Inferior parietal cortex (tissue), 1 donor: ENCODE measurements at regions not wholly inside any gene's neighbourhood (a gene's known extent, or its start where the extent isn't known, plus 50 kb on each side); places are given as distances from the start of the nearest gene placed in this dataset.
"Not testable (repeated sequence)": the region's sequence is repeated elsewhere in the genome, so short reads cannot be mapped to it uniquely, and the experiment has no call there.

Experiments
- DNase-seq: peaks from one replicate; pipeline ENCODE4 v3.0.0-alpha.2; 2016; ENCODE audit errors: extremely low spot score

DNA sequence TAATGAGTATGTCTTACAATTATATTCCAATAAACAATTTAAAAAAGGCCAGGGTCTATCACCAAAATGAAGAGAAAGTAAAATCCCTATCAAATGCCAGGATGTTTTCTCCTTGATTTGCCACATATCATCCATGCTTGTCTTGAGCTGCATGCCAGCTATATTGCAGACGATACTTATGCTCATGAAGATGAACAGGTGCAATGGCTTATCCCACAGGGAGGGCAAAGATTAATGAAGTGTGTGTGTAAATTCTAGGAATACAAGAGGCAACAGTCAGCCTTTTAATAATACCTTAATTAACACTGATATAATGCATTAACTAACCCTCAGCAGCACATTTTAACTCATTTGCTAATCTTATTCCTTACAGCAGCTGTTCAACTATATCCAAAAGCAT is 850.5 kb downstream of the KCNA4 start:
- DNase-seq, result no peak

DNA sequence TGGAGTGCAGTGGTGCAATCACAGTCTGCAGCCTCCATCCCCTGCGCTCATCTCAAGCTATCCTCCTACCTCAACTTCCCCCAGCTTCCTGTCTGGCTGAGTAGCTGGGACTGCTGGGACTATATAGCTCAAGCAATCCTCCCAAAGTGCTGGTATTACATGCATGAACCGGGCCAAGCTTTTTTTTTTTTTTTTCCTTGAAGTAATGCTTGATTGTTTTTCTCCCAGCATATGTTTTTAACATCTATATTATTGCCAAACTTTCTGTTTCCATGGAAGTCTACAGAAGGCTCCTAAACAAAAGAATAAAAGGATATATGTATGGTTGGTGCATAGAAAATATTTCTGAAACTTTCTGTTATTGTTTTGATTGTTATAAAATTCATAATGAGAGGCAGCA is 853.6 kb downstream of the KCNA4 start:
- DNase-seq, result no peak

DNA sequence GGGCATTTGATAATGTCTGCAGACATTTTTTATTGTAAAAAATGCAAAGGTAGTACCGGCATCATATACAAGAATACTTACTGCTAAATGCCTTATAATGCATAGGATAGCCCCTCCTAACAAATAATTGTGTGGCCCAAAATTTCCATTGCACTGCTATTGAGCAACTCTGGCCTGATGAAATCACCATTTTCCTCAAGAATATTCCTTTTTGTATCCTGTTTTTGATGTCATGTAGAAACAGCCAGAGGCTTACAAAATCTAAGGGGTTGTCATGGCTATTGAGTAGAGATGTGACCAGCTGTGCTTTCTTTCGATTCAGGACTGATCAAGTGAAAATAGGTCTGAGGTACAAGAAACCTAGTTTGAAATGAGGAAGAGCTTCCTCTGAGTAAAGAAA is 854.3 kb downstream of the KCNA4 start:
- no peak for DNase-seq

DNA sequence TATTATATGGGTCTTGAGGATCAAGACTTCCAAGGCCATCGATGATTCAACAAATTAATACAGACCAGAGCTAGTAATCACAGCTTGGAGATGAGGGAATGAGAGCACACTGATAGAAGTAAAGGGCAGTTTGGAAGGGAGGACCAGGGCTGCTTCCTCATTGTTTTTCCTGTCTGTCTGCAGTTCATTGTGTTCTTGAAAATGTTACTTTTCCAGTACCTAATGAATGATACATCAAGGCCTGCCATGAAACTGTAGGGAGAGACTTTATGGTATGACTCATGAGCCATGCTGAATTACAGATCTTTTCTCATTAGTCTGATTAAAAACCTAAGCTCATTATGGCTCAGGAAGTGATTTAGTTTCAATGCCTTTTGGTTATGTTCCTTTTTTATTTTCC is 855.6 kb downstream of the KCNA4 start:
- DNase-seq, result no peak

DNA sequence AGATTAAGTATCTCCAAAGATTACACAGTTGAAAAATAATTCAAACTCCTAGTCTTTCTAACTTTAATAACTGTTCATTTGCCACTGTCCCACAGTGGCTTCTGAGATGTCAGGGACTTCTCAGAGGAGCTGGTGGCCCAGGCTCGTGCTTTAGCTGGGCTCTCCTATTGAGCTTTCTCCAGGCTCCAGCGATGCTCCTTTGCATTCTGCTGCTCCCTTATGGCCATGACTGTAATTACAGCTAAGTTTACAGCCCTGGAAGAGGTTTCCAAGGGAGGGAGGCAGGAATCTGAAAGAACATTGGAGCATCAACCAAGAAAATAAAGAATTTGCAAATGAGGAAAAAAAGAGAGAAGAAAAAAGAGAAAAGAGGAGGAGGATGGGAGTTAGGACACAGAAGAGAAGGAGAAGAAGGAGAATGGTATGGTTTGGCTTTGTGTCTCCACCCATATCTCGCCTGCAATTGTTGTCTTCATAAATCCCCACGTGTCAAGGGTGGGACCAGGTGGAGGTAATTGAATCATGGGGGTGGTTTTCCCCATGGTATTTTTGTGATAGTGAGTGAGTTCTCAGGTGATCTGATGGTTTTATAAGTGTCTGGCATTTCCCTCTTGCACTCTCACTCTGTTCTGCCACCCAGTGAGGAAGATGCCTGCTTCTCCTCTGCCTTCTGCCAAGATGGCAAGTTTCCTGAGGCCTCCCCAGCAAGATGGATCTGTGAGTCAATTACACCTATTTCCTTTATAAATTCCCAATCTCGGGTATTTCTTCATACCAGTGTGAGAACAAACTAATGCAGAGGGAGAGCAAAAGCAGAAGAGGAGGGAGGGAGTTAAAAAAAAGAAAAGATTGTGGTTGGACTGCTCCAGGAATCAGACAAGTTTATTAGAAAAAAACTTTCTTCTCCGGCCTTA is 857.0 kb downstream of the KCNA4 start:
- DNase-seq, result peak; percentile 55

DNA sequence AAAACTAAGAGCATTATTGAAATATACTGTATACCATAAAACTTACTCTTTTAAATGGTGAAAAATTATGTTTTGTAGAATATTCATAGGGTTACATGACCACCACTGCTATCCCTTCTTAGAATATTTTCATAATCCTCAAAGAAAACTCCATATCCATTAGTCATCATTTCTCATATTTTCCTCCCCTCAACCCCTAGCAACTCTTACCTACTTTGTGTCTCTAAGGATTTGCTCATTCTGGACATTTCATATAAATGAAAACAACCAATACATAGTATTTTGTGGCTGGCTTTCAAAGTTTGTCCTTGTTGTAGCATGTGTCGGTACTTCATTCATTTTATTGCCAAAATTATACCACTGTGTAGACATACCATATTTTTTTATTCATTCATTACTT is 863.8 kb downstream of the KCNA4 start:
- DNase-seq, result no peak

DNA sequence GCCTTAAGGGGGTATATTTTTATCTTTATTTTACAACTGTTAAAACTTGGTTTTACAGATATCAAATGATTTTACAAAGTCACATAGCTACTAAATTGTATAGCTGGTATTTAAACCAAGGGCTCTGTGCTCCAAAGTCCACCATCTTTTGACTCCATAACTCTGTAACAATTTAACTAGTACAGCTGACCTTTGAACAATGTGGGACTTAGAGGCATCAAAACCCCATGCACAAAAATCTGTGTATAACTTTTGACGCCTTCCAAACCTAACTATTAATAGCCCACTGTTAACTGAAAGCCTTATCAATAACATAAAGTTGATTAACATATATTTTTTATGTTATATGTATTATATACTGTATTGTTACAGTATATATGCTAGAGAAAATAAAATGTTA is 874.3 kb downstream of the KCNA4 start:
- not testable (repeated sequence) for DNase-seq

DNA sequence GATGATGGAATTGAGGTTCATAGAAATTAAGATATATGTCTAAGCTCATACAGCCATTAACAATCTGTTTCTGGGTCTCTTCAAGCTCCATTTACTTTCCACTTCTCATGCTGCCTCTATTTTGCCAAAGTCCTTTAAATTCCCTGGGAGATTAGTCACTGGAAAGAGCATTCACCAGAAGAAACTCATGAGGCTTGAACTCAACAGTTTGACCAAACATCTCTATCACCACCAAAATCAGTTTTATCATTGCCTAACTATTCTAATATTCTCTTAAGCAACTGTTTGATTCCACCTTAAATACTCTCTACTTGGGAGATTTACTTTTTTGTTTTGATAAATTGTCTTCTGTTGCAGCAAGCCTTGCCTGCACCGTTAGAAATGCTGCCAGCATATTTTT is 881.3 kb downstream of the KCNA4 start:
- no peak for DNase-seq

DNA sequence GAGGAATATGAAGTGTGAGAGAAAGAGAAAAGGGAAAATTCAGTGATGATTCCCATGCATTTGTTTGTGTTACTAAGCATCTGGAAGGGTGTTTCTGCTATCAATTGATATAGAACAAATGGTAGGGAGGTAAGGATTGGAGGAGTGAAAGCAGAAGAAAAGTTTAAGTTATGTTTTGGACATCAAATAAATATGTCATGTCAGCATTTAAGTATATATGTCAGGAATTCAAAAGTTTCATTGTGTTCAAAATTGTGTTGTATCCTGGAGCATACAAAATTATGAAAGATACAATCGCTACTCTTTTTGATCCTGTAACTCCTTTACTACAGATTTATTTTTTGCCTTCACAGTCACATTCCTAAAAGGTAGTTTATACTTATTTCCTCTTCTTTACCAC is 885.8 kb downstream of the KCNA4 start:
- no peak for DNase-seq

DNA sequence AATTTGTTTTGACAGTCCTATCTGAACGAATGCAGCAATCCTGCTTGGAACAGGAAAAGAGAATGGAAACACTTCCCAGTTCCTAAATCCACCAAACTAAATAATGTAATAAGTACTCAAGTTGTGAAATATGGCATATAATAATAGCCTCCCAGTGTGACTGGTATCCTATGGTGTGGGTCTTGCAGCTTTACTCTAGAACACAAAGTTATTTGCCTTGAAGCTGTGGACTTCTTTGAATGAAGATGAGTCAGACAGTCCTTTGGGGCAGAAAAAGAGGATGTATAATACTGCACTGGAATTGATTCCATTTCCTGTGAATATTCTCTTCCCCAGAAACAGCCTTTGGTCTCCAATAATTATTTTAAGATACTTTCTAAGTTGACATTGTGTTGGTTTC is 887.0 kb downstream of the KCNA4 start:
- no peak for DNase-seq

DNA sequence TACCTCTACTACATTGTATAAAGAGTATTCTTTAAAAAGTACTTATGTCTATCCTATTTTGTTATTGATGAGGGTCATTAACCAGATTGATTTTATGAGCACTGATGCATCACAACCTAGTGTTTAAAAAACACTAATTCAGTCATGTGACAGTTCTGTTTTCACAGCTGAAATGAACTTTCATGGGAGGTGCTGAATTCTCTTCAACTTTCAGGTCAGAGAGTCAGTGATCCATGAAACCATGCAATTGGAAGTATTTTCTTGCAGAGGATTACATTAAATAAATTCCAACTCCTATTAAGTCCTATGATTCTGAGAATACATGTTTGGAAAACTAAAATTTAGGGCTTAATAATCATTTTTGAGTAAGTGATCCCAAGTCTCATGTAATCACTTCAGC is 889.4 kb downstream of the KCNA4 start:
- no peak for DNase-seq

DNA sequence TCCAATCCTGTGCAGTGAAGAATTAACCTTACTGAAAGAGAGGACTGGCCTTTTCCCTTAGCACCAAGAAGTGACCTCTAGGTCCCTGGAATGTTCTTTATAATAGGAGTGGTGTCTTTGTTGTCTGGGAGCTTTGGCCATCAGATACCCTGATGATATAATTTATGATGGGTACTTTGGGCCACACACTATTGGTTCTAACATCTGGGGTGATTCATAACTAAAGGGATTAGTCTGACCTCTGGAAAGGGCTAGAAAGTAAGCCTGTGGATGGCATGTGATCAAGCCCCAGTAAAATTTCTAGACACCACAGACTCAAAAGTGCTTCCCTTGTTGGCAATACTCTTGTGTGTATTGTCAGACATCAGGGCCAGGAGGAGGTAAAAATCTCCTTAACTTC is 891.2 kb downstream of the KCNA4 start:
- DNase-seq, result no peak

DNA sequence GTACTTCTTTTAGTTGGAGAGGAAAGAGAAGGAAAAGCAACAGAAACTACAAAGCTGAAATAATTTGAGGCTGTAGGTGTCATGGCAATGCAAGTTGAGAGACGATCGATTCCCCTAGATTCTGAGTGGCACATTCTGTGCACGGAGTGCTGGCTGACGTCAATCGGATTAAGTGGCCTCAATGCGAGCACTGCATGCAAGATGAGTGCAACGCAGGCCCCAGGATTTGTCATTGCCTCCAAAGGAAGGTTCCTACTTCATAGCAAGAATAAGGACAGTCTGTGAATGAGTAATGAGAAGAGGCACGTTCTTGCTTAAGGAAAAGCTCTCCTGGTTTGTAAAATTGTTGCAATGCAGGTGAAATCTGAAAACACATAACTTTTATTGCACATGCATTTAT is 892.4 kb downstream of the KCNA4 start:
- no peak for DNase-seq

DNA sequence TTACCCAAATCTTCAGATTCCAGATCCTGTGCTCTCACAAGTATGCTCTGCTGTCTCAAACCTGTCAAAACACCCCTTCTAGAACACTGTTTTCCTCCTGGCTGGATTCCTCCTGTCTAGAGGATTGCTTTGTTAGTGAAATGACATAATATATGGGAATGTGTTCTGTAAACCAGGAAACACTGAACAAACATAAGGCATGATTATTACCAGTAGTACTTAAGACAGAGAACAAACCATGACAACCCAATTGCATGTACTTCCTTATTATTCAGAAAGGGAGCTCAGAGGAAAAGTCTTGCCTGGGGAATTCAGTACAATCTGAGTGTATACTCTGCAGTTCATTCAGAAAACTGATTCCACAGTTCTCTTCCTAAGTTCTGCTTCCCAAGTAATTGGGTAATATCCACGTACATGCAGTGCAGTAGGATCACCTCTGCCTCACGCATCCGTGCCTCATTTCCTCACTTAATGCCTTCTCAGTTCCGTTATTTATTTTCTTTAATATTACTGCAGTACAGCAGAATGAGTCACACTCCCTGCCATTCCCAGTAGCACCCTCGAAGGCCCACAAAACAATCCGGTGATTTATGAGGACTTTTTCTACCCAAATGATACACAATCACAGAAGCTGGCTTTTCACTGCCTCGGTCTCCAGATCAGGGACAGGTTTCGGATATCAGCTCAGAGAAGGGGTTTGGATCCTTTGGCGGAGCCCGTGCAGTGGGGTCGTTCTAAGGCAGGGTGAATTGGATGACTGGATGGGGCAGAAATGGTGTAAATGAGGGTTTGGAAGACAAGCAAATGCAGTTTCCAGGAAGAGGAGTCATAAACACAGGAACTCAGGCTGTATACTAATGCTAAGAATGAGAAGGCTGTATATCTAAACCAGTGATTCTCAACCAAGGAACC is 896.9 kb downstream of the KCNA4 start:
- no peak for DNase-seq

DNA sequence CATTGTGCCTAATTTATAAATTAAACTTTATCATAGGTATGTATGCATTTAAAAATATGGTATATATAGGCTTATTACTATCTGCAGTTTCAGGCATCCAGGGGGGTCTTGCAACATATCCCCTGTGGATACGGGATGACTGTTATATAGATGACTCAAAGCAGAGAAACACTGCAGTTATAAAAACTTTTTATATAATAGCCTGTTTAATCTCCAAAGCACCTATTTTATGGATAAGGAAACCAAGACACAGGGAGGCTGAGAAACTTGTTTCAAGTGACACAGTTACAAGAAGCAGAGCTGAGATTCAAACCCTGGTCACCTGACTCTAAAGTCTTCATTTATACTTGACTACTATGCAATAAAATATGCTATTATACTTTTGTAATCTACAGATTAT is 897.7 kb downstream of the KCNA4 start:
- DNase-seq, result no peak

DNA sequence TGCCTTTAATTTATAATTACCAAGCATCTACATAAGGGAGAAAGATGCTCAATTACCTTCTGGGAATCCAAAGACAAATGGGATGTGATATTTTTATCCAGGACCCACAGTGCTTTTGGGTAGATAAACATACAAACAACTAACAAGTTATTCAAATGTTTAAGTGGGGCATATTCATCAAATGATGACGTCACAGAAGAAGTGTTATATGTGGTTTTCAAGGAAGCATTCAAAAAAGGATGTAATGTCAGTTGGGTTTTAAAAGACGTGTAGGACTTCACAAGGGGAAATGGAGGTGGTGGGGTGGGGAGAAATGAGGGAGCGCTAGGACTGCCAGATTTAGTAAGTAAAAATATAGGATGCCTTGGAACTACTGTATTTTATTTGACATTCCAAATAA is 915.9 kb downstream of the KCNA4 start:
- no peak for DNase-seq

DNA sequence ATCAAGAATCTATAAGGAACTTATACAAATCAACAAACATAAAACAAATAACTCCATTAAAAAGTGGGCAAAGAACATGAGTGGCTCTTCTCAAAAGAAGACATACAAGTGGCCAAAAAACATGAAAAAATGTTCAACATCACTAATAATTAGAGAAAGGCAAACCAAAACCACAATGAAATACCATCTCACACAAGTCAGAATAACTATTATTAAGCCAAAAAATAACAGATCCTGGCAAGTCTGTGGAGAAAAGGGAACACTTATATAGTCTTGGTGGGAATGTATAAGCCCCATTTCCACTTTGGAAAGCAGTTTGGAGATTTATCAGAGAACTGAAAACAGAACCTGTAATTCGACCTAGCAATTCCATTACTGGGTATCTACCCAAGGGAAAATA is 921.0 kb downstream of the KCNA4 start:
- no peak for DNase-seq

DNA sequence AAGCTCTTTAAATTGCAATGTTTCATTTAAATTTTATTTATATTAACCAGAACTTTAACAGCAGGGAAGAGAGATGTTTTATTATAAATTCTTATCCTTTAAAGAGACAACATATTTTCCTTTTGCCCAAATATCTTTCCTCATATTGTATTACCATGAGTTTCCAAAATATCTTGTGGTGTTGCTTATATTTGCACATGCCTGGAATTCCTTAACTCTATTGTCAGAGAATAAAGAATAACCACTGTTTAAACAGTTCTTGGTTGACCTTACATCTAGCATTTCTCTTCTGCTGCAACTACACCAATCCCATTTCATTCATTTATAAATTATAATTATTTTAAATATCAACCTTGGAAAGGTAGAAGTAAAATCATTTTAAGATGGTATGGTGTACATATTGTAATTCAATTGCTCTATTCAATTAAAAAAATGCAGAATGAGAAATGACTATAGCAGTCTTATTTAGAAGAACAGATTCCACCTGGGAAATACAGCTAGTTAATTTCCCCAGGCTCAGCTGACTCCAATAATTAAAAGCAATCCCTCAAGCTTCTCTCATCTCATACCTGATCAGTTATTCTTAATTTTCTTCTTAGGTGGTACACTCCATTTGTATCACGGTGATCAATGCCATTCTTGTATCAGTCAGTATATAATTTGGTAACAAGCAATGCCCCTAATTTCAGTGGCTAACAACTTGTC is 923.3 kb downstream of the KCNA4 start:
- no peak for DNase-seq

DNA sequence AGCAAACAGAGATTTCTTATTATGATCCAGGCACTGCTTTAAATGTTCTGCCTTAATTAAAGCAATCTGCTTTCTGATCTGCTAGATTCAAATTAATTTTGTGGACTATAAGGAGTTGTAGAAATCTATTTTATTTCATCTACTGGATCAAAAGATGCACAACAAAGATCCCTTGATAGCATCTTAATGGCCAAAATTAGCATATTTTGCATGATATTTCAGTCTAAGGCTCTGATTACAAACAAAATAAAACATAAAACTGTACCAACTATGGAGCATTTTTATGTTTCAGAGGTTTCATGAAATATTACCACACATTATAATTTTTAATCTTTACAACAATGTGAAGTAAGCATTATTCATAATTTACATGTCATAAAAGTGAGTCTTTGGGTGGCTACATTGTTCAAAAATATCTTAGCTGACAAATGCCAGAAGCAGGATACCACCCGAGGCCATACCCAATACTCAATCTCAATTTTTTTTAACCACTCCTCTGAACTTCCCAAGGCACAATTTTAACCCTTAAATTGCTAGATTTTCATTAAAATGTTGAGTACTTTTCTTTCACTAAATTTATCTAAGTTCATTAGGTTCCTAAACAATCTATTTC is 929.5 kb downstream of the KCNA4 start:
- no peak for DNase-seq

DNA sequence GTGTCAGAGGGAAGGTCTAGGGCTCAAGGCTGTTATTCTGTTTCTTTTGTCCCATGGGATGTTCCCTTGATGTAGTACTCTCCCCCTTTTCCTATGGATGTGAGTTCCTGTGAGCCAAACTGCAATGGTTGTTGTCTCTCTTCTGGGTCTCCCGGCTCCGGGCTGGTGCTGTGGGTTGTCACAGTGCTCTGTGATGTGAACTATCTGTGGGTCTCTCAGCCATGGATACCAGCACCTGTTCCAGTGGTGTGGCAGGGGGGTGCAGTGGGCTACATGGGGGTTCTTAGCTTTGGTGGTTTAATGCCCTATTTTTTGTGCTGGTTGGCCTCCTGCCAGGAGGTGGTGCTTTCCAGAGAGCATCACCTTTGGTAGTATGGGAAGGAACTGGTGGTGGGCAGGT is 941.1 kb downstream of the KCNA4 start:
- no peak for DNase-seq

DNA sequence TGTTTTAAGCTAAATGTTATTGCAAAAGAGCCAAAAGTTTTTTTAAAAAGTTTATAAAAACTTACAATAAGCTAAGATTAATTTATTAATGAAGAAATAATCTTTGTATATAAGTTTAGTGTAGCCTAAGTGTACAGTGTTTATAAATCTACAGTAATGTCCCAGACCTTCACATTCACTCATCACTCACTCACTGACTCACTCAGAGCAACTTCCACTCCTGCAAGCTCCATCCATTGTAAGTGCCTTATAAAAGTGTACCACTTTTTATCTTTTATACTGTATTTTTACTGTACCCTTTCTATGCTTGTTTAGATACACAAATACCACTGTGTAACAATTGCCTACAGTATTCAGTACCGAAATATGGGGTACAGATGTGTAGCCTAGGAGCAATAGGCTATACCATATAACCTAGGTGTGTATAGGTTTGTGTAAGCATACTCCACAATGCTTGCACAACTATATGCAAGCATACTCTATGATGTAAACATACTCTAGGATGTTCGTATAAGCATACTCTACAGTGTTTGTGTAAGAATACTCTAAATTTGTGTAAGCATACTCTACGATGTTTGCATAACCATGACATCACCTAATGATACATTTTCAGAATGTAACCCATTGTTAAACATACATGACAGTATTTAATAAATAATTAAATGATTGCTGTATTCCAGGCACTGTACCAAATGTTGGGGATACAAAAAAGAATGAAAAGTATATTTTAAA is 953.0 kb downstream of the KCNA4 start:
- no peak for DNase-seq
